Muscle of arm (tissue), 1 donor: ENCODE measurements at regions not wholly inside any gene's neighbourhood (a gene's known extent, or its start where the extent isn't known, plus 50 kb on each side); places are given as distances from the start of the nearest gene placed in this dataset.
"Not testable (repeated sequence)": the region's sequence is repeated elsewhere in the genome, so short reads cannot be mapped to it uniquely, and the experiment has no call there.

ENCODE experiments used
- DNase-seq: peaks from one replicate; pipeline ENCODE4 v3.0.0-alpha.2; 2013

DNA sequence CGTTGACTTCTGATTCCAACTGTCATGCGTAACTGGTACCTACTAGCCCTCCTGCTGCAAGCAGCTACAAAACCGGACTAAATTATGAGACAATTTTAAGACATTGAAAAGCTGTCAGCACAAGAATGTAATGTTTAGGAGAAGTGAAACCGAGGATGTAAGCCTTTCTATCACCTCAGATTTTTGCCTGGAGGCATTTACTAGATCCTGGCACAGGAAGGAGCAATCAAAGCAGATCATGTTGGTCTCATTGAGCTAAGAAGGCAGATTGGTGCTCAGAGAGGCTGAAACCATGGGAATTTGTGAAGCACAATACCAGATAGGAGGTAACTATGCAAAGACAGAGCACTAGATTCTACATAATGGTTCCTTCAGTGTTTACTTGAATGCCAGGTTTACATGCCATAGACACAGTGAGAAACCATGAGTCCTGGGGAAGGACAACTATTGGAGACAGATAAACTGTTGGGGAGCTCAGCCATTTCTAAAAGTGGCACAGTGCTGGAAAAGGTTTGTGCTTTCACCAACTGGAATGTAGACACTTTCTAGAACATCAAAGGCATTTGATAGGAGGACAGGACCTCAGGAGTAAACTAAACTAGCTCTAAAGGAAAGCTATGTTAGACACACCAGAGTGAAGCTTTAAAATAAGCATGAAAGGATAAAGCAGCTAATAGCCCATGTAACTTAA, 179.4 kb downstream of the LYPLAL1 start:
- no peak for DNase-seq

DNA sequence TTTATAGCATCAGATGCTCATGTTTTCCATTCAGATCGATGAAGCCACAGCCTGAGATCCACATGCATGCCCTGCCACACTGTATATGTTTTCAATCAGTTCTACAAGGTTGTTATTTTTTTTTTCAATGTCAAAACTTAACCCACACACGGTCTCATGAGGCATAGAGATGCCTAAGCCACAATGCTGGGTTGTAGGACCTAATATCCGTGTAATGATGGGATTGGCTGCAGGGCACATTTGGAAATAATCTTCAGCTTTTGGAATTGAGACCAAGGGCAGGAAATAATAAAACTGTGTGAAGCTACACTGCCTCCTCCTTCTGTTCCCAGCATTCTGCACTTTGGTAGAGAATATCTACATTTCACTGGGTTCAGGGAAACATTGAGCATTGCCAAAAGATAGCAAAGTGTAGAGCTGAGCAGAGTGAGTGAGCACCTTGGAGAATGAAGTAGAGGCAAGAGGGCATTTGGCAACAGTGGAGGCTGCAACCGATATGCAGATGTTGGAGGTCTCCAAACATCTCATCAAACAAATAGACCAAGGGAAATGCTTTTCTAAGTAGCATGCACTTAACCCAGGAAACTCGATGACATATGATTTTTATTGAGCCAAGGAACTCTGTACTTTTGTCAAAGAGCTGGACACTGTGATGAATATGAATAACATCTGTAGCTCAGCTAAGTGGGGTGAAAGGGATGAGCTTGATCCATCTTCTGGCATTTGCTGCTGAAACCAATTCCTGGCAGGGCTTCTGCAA, 176.7 kb downstream of the LYPLAL1 start:
- DNase-seq, result peak; percentile 39

DNA sequence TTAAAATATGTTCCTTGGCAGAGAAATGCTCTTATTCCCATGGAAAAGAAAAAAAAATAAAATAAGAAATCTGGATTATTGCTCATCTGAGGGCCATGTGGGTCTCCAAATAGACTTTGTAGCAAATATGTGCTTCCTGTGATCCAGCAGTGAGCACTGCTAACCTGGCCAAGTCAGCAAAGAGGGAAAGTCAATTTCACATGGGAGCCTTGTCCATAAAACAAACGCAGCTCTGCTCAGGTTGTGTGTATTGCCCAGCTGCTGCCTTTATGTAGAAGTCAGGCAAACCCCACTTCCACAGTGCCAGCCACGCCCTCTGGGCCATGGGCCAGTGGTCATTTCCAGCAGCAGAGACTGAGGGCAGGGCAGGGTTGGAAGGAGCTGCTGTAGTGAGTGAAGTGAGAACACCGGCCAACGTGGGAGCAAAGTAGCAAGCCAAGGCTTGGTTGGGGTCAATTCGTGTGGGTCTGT, 174.3 kb downstream of the LYPLAL1 start:
- peak; percentile 92 for DNase-seq

DNA sequence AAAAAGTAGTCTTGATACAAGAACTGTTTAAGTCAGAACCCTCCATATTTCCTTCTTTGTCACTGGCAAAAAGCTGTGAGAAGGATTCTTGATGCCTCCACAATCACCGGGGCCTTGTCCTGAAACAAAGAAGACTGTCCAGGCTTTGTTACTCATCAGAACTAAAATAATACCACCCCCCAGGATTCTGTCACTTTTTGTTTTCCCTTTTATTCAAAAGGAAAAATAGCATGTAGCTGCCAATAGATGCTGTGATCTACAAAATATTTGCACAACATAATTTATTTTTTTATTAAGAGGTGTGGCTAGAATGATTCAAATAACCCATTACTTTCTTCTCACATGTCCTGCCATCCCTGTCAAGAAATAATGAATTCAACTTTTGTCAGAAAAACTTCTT, 173.7 kb downstream of the LYPLAL1 start:
- DNase-seq, result no peak

DNA sequence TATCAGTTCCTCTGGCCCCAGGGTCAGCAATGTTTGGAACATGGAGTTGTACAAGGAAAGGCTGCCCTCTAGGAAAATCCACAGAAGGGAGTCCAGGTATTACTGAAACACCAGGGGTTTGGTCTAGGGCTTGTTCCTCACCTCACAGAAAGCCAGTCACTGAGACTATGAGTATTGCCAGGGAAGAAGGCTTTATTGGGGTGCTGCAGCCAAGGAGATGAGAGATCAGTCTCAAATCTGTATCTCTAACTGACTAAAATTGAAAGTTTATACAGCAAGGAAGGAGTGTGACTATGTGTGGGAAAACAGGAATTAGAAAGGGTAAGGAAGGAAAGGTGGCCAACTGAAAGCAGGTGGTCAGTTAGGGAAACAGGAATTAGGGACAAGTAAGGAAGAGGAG, 172.3 kb downstream of the LYPLAL1 start:
- DNase-seq, result no peak

DNA sequence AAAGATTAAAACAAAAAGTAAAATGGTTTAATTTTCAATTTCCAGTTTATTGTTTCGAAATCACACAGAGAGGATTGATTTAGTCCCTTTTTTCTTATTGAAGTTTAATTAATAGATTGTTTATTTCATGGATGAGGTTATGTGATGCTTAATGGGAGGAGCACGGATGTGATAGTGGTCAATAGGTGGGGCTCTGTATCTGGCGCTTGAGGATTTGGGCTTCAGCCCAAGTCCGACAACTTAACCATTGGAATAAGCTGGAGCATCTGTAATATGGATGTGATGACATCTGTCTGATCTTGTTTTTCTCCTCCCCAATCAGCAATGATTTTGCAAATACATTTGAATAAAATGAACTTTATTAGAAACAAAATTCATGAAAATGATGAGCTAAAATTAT, 169.2 kb downstream of the LYPLAL1 start:
- no peak for DNase-seq

DNA sequence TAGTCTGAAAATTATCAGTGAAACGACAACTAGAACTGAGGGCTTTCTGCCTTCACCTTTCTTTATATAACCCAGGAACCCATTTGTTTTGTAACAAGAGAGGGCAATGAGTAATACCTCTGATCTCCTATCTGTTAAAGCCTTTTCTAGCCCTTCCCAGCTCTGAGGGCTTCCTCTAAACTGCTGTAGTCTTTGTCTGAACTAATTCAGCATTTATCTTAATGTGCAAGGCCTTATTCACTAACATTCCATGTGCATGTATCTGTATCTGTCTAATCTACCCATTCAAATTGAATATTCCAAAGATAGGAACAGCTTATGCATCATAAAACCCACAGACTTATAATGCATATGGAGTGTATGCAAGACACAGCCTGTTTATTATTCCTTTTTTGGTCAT, 167.1 kb downstream of the LYPLAL1 start:
- DNase-seq, result no peak

DNA sequence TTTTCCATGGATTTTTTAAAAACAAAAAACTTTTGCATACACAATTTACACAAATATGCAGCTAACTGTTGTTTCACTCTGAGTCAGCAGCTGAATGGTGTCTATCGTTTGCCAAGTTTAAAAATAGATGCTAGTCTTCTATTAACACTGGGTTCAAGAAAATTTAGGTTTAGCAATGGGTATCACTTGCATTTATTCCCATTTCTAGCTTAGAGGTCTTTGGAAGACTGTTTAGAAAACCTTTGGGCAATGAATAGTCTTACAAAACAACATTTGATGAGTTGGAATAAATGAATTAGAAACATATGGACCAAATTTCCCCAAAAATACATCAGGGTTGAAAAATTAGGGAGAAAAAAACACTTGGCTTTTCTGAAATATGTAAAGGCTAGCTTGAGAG, 165.8 kb downstream of the LYPLAL1 start:
- no peak for DNase-seq

DNA sequence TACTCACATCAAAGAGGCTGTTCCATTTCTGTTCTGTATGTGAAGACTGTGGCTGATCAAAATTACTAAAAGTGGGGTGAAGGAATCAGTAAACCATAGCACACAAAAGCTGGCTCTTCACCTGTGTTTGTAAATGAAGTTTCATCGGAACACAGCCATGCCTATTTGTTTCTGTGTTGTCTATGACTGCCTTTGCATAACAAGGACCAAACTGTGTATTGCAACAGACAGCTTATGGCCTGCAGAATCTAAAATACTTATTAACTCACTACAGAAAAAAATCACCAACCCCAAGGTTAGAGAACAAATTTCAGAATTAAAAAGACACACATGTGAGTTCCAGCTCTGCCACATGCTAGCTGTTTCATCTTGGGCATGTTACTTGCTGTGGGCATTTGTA, 163.9 kb downstream of the LYPLAL1 start:
- DNase-seq, result no peak

DNA sequence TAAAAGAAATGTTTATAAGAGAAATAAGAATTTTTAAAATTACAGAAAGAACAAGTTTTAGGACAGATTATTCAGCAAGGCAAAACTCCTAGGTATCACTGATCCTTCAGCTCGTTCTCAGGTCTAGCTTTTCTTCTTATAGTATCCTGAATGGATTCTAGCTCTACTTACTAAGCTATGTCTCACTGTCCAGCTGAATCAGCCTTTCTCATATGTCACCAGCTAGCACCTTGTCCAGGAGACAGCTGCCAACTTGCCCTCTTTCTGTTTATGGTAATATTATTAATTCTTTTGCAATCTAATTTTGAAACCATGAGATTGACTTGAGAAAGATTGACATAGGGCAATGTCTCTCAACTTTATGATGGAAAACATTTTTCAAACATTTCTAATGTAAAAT, 159.9 kb downstream of the LYPLAL1 start:
- no peak for DNase-seq

DNA sequence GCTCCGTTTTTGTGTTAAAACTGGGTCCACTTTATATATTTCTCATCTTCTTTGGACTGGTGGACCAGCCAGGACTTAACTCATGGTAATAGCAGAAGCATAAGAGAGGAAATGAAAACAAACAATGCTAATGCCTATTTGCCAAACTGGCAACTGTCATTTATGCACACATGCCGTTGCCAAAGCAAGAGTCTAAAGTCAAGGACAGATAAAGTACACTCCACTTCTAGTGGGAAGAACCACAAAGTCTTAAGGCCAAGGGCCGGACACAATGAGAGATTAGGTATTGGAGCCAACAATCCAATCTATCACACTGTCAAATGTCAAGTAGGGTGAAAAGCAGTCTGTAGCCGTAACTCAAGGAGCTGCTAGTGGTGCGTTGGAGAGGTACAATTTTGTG, 157.7 kb downstream of the LYPLAL1 start:
- no peak for DNase-seq

DNA sequence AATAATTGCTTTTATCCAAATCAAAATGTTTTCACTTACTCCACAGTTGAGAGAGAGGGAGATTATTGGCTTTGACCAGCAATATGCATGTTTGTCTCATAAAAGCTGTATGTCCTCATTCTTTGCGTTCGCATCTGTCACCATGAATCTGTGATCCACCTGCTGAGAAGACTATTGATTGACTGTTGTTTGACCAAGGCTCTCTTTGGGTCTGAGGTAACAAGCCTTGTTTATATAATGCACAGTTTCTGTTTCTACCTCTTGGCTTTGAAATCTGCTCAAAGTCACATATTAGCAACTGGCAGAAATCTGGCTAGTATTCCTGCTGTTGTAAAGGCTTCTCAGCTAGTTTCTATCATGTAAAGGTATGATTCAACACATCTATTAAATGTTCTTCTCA, 157.0 kb downstream of the LYPLAL1 start:
- no peak for DNase-seq

DNA sequence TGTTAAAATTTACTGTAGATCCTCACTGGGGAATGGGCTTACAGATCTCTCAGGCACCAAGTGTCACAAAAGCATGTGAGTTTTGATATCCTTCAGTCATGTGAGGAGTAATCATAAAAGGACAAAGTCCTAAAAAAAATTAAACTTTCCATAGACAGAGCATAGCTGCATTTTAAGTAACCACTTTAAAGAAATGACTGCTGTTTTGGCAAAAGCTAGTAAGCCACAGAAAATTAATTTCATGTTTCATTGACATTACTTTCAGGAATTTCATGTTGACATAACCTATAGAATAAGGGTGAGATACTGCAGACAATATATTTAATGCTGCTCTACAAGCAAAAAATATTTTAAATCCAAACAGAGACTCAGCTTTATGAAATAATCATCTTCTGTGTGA, 156.3 kb downstream of the LYPLAL1 start:
- no peak for DNase-seq

DNA sequence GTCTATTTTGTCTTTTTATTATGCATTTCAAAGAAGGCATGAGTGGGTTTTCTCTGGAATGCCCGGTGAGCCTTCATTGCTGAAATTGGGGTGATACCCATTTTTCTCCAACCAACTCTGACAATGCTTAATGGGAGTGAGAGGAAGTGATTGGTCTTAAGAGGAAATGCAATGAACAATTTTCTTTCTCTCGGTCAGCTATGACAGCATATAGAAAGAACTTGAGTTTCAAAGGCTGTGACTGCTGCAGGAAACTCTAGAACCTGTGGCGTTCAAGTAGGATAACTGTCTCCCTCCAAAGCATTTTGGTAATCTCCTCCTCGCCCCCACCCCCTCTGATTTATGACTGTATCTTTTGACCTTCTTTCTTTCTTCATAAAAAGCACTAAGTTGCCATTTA, 155.9 kb downstream of the LYPLAL1 start:
- no peak for DNase-seq

DNA sequence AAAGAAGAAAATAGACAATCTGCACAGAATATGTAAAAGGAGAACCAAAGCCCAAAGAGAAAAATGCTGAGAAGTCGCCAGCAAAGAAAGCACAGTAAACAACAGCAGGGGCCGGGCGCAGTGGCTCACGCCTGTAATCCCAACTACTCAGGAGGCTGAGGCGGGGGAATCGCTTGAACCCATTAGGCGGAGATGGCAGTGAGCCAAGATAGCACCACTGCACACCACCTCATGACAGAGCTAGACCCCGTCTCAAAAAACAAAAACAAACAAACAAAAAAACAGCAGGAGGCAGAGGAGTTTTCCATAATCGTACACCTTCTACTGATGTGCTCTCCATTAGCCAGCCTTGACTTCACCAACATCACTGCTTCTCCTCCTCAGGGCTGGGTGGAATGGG, 153.2 kb downstream of the LYPLAL1 start:
- DNase-seq, result no peak

DNA sequence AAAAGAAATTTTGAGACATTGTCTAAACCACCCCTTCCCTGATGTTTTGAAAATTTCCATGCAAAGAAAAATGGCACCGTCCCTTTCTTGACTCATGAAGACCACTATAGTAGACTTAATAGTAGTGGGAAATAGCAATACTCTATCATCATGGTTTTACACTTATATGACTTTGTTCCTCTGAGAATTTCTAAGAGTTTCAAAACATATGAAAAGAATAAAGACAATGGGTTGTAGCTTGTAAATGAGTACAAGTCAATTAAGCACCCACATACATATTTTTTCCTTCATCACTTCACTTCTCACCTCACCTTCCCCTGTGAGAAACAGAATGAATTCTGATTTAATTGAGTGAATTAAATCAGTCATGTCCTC, 151.7 kb downstream of the LYPLAL1 start:
- no peak for DNase-seq

DNA sequence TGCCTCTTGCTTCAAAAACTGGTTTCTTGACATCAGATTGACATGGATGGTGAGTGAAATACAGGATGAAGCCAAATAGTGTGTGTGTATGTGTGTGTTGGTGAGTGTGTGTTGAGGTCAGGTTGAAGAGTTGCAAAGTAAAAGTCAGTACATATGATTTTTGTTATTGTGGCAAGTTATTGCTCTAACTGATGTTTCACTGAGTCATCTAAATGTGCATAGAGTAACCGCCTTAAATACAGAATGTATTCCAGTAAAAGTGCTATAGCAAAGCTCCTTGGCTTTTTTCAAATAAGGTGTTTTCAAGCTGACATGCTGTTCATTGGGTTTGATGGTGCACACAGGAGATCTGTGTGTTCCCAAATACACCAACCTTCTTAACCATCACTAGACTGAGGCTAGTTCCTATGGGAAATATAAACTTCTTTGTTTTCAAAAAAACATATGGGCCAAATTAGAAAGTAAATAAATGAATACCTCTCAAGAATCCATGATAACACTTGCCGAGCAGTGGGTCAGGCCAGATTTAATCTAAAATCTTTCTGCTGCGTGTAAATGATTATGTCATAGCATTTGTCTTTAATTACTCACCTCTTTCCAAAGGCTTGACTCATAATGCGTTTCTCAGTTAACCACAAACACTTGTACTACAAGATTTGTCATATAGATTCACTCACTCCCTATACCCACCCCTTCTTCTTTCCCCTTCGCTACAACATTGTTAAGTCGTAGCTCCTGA, 151.1 kb downstream of the LYPLAL1 start:
- DNase-seq, result no peak

DNA sequence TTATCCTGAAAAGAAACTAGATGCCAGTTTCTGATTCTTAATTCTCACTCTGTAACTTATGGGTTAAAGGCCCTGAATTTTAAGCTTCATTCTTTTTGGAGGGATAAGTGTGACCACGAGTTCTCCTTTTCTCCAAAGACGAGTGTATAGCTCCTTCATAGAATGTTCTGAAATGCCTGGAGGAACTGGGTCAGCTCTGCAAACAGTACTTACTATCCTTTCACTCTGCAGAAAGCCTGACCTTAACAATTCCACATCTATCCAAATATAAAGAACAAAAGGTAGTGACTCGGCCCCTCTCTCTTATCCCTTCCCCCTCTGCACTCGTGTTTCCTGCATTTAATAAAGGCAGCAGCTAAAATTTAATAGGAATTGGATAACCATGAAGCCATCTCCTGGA, 150.5 kb downstream of the LYPLAL1 start:
- no peak for DNase-seq

DNA sequence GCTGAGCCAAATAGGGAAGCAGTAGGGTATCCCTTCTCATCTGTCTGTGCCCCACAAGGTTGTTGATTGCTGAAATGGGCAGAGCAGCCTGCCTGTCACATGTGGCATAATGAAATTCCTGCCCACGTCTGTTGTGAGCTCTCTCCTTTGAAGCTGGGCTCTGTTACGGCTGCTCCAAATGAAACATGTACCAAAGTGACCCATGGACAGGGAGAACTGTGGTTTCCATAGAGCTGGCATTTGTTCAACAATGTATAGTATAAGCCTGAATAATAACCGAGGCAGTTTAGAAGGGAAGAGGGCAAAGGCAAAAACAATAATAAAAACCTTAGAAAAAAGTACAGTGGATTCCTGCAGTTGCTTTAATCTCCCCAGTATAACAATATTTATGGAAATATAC, 149.7 kb downstream of the LYPLAL1 start:
- DNase-seq, result no peak

DNA sequence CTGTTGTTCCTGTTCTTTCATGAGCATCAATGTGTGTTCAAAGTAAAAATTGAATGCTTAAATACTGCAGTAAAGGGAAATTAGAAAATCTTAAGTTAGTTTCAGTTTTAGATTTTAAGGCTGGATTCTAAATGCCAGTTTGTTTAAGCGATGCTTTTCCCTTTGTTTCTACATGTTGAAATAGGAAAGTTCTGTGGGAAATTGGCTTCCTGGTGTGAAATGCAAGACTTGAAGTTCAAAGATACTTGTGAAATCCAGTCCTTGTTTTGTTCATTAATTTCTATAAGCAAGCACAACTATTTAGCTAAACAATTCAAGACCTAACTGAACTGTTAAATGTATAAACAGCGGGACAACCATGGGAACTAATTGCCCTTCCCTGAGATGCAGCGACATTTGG, 149.1 kb downstream of the LYPLAL1 start:
- DNase-seq, result no peak

DNA sequence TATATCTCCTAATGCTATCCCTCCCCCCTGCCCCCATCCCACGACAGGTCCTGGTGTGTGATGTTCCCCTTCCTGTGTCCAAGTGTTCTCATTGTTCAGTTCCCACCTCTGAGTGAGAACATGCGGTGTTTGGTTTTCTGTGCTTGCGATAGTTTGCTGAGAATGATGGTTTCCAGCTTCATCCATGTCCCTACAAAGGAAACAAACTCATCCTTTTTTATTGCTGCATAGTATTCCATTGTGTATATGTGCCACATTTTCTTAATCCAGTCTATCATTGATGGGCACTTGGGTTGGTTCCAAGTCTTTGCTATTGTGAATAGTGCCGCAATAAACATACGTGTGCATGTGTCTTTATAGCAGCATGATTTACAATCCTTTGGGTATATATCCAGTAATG, 146.9 kb downstream of the LYPLAL1 start:
- not testable (repeated sequence) for DNase-seq

DNA sequence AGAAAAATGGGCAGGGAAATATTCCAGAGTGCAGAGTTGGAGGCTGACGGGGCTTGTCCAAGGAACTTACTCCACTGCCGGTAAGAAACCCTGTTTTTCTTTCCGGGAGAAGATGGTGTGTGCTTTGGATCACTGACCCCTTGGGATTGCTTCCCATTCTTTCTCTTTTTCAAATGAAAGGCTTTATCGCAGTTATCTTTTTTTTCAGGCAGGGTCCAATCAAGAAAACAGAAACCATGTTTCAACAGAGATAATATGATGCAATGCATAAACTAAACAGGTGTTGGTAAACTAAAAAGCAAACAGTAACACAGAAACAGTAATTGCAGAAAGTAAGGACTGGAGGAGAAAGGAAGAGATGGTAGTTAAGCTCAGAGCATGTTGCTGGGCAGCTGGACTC, 145.1 kb downstream of the LYPLAL1 start:
- DNase-seq, result no peak

DNA sequence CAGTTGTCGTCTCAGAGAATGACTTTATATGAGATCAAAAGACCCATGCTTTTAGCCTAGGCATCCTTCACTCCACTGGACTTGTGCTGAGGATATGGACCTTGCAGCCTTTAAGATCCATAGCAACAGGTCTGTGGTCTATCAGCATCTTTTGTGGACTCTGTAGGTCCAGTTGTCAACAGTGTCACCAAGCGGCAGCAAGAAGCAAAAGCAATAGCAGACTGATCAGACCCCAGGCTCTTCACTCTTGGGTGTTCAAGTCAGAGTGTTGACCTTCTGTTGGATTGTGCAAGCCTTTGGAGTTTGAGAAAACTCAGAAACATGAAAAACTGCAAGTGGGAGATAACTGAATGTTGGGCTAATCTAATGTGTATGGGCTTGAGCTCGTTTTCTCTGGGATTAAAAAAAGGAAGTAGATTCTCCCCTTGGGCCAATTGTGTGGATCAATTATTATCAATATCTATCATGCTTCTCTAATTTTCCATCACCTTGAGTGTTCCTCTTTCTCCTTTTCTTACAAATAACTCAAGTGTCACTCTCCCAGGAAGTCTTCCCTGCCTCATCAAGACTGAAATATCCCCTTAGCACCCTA, 144.2 kb downstream of the LYPLAL1 start:
- no peak for DNase-seq
